ENCODE measurements at regions not wholly inside any gene's neighbourhood (a gene's known extent, or its start where the extent isn't known, plus 50 kb on each side); places are given as distances from the start of the nearest gene placed in this dataset.

DNA sequence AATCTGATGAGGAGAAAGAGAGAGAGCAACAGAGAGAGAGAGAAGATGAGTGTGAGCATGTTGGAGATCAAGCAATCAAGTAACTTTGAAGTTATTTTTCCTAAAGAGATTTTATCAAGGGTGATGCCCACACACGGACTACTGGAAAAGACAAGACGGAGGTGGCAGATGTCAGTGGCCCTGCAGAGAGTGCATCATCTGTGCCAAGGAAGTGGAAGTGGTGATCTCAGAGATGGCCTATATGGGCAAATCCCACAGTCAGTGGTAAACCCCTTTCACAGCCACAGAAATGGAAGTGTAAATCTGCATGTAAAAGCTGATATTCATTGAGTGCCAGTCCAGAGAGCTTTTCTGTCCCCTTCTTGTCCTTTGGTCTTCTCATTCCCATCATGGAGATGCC is 577.2 kb upstream of the AADAT start:
- DNase-seq (ENCODE audit: low spot score) = no peak
- Mint-ChIP-seq H3K36me3 (ENCODE audit: low read depth) (no peaks in the 10 kb centered on the region), H3K4me3 (ENCODE audit: unreplicated experiment) (no peak overlapping the region)

DNA sequence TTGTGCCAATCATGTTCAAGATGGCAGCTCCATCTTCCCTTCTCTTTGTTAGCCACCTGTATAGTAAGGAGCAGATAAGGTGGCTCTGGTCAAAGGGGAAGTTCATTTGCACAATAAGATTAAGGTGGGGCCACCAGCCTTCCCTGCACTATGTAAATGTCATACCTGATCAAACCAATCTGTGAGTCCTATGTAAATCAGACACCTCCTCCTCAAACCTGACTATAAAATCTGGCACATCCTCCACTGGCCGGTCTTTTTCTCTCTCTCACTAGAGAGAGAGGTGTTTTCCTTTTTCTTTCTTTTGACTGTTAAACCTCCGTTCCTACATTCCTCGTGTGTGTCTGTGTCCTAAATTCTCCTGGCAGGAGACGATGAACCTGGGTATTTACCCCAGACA is 572.5 kb upstream of the AADAT start:
- Mint-ChIP-seq H3K4me1 (ENCODE audit: low read depth) (no peaks in the 10 kb centered on the region), H3K9me3 (ENCODE audit: low read depth) (no peaks in the 10 kb centered on the region), H3K36me3 (ENCODE audit: low read depth) (no peaks in the 10 kb centered on the region), H3K27ac (ENCODE audit: unreplicated experiment) (no peak overlapping the region), H3K27me3 (ENCODE audit: low read depth) (peaks cover 8% of the 10 kb centered on the region), H3K4me3 (ENCODE audit: unreplicated experiment) (no peak overlapping the region)
- TF ChIP-seq, protein P1, sequence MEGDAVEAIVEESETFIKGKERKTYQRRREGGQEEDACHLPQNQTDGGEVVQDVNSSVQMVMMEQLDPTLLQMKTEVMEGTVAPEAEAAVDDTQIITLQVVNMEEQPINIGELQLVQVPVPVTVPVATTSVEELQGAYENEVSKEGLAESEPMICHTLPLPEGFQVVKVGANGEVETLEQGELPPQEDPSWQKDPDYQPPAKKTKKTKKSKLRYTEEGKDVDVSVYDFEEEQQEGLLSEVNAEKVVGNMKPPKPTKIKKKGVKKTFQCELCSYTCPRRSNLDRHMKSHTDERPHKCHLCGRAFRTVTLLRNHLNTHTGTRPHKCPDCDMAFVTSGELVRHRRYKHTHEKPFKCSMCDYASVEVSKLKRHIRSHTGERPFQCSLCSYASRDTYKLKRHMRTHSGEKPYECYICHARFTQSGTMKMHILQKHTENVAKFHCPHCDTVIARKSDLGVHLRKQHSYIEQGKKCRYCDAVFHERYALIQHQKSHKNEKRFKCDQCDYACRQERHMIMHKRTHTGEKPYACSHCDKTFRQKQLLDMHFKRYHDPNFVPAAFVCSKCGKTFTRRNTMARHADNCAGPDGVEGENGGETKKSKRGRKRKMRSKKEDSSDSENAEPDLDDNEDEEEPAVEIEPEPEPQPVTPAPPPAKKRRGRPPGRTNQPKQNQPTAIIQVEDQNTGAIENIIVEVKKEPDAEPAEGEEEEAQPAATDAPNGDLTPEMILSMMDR (IDR thresholded peaks at IDR 0.05) = no peak
- no peak for DNase-seq (ENCODE audit: low spot score)

More for the DNA sequence above, 577.2 kb upstream of the AADAT start:
- Mint-ChIP-seq H3K9me3 (ENCODE audit: low read depth) (no peaks in the 10 kb centered on the region), H3K4me1 (ENCODE audit: low read depth) (peaks cover 4% of the 10 kb centered on the region), H3K27ac (ENCODE audit: unreplicated experiment) (no peak overlapping the region), H3K27me3 (ENCODE audit: low read depth) (peaks cover 6% of the 10 kb centered on the region)
- TF ChIP-seq, protein P1 (IDR thresholded peaks at IDR 0.05) = no peak

DNA sequence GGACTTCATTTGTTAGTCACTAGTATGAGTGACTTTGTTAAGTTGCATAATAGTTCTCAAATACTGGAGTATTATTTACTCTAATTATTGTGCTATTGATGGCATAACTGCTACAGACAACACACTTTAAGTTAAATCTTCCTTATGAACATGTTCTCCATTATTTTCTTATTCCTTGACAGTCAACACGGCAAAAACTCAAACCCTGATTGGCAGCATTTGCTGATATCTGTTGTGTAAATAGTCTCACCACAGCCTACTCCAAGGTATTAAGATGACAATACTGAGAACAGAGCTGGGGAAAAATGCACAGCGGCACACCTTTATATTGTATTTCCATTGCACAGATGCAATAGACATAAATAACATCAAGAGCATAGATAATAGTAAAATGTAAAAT is 568.0 kb upstream of the AADAT start:
- no peak overlapping the region for H3K4me3 Mint-ChIP-seq (ENCODE audit: unreplicated experiment)
- DNase-seq (ENCODE audit: low spot score) = no peak
- TF ChIP-seq, protein P1 (IDR thresholded peaks at IDR 0.05) = no peak
- H3K27ac Mint-ChIP-seq (ENCODE audit: unreplicated experiment) = no peak overlapping the region
- H3K9me3 Mint-ChIP-seq (ENCODE audit: low read depth) = no peaks in the 10 kb centered on the region
- no peaks in the 10 kb centered on the region for H3K36me3 Mint-ChIP-seq (ENCODE audit: low read depth)
- H3K27me3 Mint-ChIP-seq (ENCODE audit: low read depth) = peaks cover 18% of the 10 kb centered on the region
- no peaks in the 10 kb centered on the region for H3K4me1 Mint-ChIP-seq (ENCODE audit: low read depth)

DNA sequence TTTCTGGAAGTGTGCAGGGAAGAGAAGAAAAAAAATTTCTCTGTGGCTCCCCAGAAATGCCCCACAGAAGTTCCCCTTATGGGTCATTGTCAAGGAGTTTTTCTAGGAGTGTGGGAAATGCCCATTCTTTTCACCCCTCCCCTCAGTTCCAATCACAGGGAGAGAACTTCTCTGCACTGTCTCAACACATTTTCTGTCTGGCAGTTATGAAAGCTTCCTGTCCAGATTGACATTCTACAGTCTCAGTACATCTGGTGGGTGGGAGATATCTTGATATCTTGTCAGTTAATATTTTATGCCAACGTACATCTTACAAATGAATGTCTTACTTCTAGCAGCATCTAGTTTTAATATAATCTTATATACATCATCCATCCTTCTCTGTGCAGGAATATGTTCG is 566.8 kb upstream of the AADAT start:
- Mint-ChIP-seq H3K27ac (ENCODE audit: unreplicated experiment) (no peak overlapping the region), H3K4me1 (ENCODE audit: low read depth) (no peaks in the 10 kb centered on the region), H3K9me3 (ENCODE audit: low read depth) (no peaks in the 10 kb centered on the region), H3K4me3 (ENCODE audit: unreplicated experiment) (no peak overlapping the region), H3K27me3 (ENCODE audit: low read depth) (peaks cover 18% of the 10 kb centered on the region), H3K36me3 (ENCODE audit: low read depth) (no peaks in the 10 kb centered on the region)
- TF ChIP-seq, protein P1 (IDR thresholded peaks at IDR 0.05) = no peak
- DNase-seq (ENCODE audit: low spot score) = no peak

DNA sequence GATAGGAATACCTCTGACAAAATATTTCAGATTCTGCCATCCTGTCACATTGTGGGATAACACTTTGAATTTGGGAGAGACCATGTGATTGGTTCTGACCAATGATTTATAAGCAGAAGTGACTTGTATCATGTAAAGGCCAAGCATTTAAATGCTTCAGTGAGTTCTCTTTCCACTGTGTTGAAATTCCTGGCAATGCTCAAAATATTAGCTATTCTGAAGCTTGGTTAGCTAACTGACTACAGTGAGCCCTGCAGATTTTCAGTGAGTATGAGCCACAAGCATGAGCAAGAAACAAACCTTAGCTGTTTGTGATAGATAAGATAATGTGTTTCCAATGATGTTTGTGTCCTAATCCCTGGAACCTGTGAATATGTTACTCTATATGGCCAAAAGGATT is 562.8 kb upstream of the AADAT start:
- H3K27ac Mint-ChIP-seq (ENCODE audit: unreplicated experiment) = no peak overlapping the region
- no peaks in the 10 kb centered on the region for H3K4me1 Mint-ChIP-seq (ENCODE audit: low read depth)
- no peaks in the 10 kb centered on the region for H3K9me3 Mint-ChIP-seq (ENCODE audit: low read depth)
- peaks cover 22% of the 10 kb centered on the region for H3K27me3 Mint-ChIP-seq (ENCODE audit: low read depth)
- no peak for DNase-seq (ENCODE audit: low spot score)
- H3K36me3 Mint-ChIP-seq (ENCODE audit: low read depth) = no peaks in the 10 kb centered on the region
- TF ChIP-seq, protein P1 (IDR thresholded peaks at IDR 0.05) = no peak
- no peak overlapping the region for H3K4me3 Mint-ChIP-seq (ENCODE audit: unreplicated experiment)

All from chondrocyte (in vitro differentiated cells).